ENCODE measurements at regions not wholly inside any gene's neighbourhood (a gene's known extent, or its start where the extent isn't known, plus 50 kb on each side); places are given as distances from the start of the nearest gene placed in this dataset.

GRCh38 chr1:208756339-208756981, 512.3 kb upstream of the PLXNA2 start:
- H3K27ac ChIP-seq (ENCODE audit: low read length), result no peak overlapping the region
- TF ChIP-seq MXI1 (conservative IDR thresholded peaks at IDR 0.05; ENCODE audit: poor library complexity, severe bottlenecking) (no peak), EP300 (conservative IDR thresholded peaks at IDR 0.05; ENCODE audit: poor library complexity, severe bottlenecking) (no peak), SMC3 (conservative IDR thresholded peaks at IDR 0.05; ENCODE audit: poor library complexity) (no peak), EZH2 (IDR thresholded peaks at IDR 0.05; ENCODE audit: borderline replicate concordance, insufficient read depth, low read length, poor library complexity, severe bottlenecking) (no peak), CTCF (IDR thresholded peaks at IDR 0.05; ENCODE audit: poor library complexity, severe bottlenecking) (no peak), TAF1 (IDR thresholded peaks at IDR 0.05; ENCODE audit: low read depth) (no peak), RAD21 (conservative IDR thresholded peaks at IDR 0.05) (no peak), REST (IDR thresholded peaks at IDR 0.05; ENCODE audit: borderline replicate concordance) (no peak), POLR2AphosphoS5 (IDR thresholded peaks at IDR 0.05) (no peak)
- H2AFZ ChIP-seq (ENCODE audit: low read depth, low read length), result no peak overlapping the region

GRCh38 chr1:208757846-208758245, 513.7 kb upstream of the PLXNA2 start:
- Histone ChIP-seq H3K36me3 (ENCODE audit: insufficient read depth, low read length) (no peaks in the 10 kb centered on the region), H3K9ac (ENCODE audit: low read length) (no peak overlapping the region), H3K9me3 (ENCODE audit: low read length) (no peaks in the 10 kb centered on the region), H3K4me3 (ENCODE audit: low read length) (no peak overlapping the region), H3K27me3 (ENCODE audit: insufficient read depth, low read depth, low read length) (no peaks in the 10 kb centered on the region), H3K4me2 (ENCODE audit: low read length) (no peak overlapping the region), H3F3A (ENCODE audit: insufficient read depth, low read length, poor library complexity, severe bottlenecking) (no peaks in the 10 kb centered on the region), H3K9me2 (ENCODE audit: insufficient read depth, low read length) (no peaks in the 10 kb centered on the region), H3K79me2 (replicated peaks; ENCODE audit: insufficient read depth, low read length) (no peaks in the 10 kb centered on the region), H4K20me1 (ENCODE audit: insufficient read depth) (no peaks in the 10 kb centered on the region), H3K27ac (ENCODE audit: low read length) (no peak overlapping the region), H2AFZ (ENCODE audit: low read depth, low read length) (no peak overlapping the region)
- TF ChIP-seq CTCF (IDR thresholded peaks at IDR 0.05; ENCODE audit: poor library complexity, severe bottlenecking) (no peak), RAD21 (conservative IDR thresholded peaks at IDR 0.05) (no peak), REST (IDR thresholded peaks at IDR 0.05; ENCODE audit: borderline replicate concordance) (no peak), EZH2 (IDR thresholded peaks at IDR 0.05; ENCODE audit: borderline replicate concordance, insufficient read depth, low read length, poor library complexity, severe bottlenecking) (no peak), SMC3 (conservative IDR thresholded peaks at IDR 0.05; ENCODE audit: poor library complexity) (no peak), MXI1 (conservative IDR thresholded peaks at IDR 0.05; ENCODE audit: poor library complexity, severe bottlenecking) (no peak), POLR2AphosphoS5 (IDR thresholded peaks at IDR 0.05) (no peak), EP300 (conservative IDR thresholded peaks at IDR 0.05; ENCODE audit: poor library complexity, severe bottlenecking) (no peak), TAF1 (IDR thresholded peaks at IDR 0.05; ENCODE audit: low read depth) (no peak)

More at GRCh38 chr1:208756339-208756981, 512.3 kb upstream of the PLXNA2 start:
- H3K4me3 ChIP-seq (ENCODE audit: low read length), result no peak overlapping the region
- no peaks in the 10 kb centered on the region for H4K20me1 ChIP-seq (ENCODE audit: insufficient read depth)
- H3K9ac ChIP-seq (ENCODE audit: low read length), result no peak overlapping the region
- no peaks in the 10 kb centered on the region for H3K36me3 ChIP-seq (ENCODE audit: insufficient read depth, low read length)
- no peaks in the 10 kb centered on the region for H3K79me2 ChIP-seq (replicated peaks; ENCODE audit: insufficient read depth, low read length)
- H3F3A ChIP-seq (ENCODE audit: insufficient read depth, low read length, poor library complexity, severe bottlenecking), result no peaks in the 10 kb centered on the region
- no peak overlapping the region for H3K4me2 ChIP-seq (ENCODE audit: low read length)
- H3K9me3 ChIP-seq (ENCODE audit: low read length), result no peaks in the 10 kb centered on the region
- H3K9me2 ChIP-seq (ENCODE audit: insufficient read depth, low read length), result no peaks in the 10 kb centered on the region
- no peaks in the 10 kb centered on the region for H3K27me3 ChIP-seq (ENCODE audit: insufficient read depth, low read depth, low read length)
